ENCODE measurements at regions not wholly inside any gene's neighbourhood (a gene's known extent, or its start where the extent isn't known, plus 50 kb on each side); places are given as distances from the start of the nearest gene placed in this dataset.

DNA sequence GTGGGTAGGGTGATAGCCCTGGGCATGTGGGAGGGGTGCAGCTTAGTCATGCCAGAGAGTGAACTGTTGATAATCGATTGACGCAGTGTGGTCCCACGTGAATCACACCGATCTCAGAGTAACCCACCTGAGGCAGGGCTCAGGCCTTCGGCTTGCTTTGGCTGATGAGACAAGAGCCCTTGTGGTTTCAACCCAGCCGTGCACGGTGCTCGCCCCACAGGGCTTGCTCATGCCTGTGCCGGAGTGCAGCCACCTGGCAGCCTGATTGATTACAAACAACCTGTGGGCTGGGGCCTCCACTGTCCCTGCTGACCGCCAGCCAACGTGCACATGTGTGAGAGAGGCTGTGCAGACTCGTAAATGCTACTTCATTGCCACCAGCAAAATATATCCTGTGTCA is 144.9 kb upstream of the ADARB2 start:
- no peak for DNase-seq (ENCODE audit: low read depth)

DNA sequence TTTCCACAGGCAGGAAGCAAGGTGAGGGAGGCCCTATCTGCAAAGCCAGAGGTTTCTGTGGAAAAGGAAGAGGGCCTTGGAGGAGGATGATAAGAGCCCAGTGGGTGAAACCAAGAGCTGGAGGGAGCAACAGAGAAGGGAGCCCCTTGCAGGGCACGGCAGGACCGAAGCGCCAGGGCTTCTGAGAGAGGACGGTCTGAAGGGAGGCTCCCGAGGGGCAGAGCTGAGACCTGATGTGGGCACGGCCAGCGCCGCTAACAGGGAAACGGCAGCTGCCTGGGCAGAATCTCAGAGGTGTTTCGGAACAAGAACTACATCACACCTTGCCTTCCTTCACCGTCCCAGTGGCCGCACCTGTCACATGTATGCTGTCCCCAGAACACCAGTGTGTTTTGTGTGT is 144.3 kb upstream of the ADARB2 start:
- DNase-seq (ENCODE audit: low read depth) = no peak

DNA sequence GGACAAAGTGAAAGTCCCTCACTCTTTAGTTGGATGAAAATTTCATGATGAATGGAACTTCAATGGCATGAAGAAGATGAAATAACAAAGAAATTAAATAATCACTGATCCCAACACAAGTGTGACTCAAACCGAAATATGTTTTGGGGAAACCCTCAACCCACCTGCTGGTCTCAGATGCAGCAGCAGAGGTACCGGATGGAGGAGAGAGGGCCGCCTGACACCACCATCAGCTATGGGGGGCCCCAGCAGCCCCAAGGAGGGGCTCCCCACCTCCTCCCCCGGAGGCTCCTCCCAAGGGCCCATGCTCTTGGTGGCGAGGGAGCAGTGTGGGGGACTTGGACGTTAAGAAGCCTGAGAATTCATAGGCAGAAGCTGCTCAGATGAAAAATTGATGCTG is 137.2 kb upstream of the ADARB2 start:
- no peak for DNase-seq (ENCODE audit: low read depth)

DNA sequence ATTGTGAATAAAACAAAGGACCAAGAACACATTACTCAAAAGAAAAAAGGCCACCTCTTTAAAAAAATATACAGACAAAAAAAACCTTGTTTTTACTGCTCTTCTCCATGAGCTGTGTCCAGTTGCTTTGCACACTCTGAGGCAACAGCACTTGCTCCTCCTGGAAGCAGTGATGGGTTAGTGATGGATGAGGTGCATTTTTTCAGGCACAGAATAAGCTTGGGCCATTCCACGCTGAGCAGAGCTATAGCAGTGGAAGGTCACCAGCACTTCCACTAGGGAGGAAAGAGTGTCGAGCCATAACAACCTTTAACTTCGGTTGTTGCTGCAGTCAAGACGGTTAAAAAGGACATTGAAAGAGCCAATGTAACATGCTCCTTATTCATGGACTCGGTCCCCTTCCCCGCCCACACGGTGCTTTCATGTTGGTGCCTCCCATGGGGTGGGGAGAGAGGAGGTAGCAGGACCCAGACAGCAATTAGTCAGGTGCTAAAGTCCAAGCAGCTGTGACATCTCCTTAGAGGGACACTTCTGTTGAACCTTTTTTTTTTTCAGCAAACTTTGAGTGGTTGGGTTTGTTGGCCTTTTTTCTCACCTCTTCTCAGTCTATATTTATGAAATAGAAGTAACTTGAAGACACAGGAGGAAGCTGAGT is 136.5 kb upstream of the ADARB2 start:
- DNase-seq (ENCODE audit: low read depth) = no peak

DNA sequence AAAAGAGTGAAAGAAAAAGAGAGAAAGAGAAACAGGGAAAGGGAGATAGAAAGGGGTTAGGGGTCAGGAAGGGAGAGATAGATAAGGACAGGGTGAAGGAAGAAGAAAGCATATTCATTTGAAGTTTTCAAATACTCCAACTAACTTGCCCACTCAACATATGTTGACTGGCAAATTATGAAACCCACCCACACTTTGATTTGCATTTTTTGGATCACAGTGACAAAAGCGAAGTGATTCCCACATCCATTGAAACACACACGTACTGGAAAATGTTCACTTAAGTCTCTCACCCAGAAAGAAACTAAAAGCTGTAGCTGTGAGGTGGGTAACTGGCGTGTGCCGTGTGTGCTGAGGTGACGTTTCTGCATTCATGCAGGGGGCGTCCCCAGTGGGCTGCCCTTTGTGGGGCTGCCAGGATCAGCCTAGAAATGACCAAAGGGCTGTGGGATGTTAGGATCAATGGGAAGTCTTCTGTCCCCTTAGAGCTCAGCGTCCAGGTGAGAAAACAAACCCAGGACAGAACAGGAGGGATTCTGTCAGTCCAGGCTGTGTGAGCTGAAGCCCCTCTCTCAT is 134.9 kb upstream of the ADARB2 start:
- DNase-seq (ENCODE audit: low read depth) = no peak

DNA sequence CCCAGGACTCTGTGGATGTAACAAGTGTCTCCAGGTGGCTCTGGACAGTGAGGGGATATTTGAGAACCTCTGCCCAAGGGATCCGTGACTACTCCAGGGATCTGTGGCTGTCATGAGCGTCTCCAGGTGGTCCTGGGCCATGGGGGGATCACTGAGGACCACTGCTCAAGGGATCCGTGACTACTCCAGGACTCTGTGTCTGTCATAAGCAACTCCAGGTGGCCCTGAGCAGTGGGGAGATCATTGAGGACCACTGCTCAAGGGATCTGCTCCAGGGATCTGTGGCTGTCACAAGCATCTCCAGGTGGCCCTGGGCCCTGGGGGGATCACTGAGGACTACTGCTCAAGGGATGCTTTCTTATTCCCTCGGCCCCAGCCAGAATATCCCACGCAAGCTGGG is 133.2 kb upstream of the ADARB2 start:
- DNase-seq (ENCODE audit: low read depth) = no peak

DNA sequence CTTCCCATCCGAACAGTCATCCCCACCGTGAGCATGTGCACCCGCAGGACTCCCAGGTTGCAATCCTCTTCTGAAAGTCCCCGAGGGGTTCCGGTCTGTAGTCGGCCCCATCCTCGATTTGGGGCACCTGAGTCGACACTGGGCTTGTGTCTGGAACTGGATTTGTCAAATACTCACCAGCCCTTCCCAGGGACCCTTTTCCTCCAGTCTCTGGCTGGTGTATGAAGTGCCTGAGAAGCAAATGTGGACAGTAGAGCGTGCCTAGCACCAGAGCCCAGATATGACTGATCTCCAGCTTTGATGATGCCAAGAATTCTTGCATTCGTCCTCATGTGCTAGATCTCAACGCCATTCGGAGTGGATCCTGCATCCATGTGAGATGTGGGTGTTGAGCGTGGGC is 132.5 kb upstream of the ADARB2 start:
- DNase-seq (ENCODE audit: low read depth) = no peak

DNA sequence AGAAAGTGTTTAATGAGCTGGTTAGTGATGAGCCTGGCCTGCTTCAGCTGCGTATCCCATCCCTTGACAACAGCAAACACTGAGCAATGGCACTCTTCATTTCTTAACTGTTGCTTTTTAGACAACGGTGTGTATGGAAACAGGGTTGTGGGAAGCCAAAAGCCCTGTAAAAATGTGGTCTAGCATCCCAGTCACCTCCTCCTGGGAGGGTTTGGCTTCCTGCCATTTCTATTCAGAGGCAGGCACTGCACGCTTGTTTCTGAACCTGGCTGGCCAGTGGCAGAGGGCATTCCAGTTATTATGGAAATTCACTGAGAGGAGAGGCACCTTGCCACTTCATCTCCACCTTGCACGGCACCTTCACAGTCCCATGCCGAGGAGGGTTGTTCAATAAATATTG is 123.0 kb upstream of the ADARB2 start:
- DNase-seq (ENCODE audit: low read depth) = no peak

DNA sequence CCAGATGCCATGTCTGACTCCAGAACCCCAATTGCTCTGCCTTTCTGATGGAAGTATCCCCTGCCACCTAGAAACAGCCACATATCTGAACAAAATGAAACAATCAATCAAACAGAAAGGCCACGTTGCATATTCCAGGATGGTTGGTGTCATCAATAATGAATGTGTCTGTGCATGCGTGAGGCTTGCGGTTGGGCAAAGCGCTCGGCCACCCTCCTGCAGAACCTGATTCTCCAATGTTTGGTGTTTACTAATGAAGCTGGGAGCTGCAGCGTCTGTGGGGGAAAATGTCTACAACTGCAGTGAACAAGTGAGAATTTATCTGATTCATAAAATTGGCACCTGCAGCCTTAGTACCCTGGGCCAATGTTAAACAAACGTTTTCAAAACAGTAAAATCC is 121.2 kb upstream of the ADARB2 start:
- DNase-seq (ENCODE audit: low read depth) = no peak

DNA sequence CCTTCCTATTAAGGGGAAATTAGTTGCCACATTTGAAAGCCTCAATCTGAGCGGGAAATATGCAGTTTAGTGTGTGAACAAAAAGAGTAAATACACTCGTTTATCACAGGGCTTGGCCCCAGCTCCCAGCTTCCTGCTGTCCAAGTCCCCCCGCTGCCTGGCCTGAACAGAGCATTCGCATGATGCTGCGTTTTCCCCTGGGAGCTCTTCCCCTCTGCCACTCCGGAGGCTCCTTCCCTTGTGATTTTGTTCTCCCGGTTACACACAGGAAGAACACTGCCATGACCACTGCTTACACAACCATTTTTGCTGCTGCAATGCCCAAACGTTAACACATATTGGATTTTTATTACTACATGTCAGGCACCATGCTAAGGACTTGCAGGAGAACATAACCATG is 120.7 kb upstream of the ADARB2 start:
- no peak for DNase-seq (ENCODE audit: low read depth)

DNA sequence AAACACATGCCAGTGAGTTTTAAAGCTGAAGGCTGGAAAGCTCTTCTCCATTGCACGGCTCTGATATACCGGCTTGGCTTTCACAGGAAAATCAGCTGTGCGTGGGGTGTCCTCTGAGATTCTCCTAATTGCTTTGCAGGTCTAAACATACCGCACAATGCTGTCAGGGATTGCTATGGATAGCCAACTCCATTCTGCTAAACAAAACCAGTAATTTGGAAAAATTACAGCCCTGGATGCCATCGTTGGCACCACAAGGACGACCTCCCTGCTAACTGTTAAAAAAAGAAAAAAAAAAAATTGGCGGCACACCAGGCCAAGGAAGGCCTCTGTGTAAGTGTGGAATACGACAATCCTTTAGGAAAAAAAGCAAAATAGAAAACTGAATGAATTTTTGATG is 118.6 kb upstream of the ADARB2 start:
- DNase-seq (ENCODE audit: low read depth) = no peak

DNA sequence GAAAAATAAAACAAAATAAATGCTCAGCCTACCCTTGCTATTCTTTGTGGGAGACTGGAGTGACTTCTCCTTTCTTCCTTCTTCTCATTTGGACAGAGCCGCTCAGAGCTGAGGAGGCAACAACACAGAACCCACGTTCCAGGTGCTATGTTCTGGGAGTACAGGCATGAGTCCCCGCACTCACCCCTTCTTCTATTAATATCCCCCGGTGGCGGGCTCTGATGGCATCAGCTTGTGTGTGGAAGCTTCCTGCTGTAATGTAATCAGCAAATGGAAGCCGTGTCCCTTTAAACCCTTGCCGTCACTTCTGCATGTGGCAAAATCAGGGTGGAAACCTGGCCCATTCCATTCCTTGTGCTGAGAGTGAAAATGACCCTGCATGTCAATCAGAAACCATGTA is 116.9 kb upstream of the ADARB2 start:
- no peak for DNase-seq (ENCODE audit: low read depth)

DNA sequence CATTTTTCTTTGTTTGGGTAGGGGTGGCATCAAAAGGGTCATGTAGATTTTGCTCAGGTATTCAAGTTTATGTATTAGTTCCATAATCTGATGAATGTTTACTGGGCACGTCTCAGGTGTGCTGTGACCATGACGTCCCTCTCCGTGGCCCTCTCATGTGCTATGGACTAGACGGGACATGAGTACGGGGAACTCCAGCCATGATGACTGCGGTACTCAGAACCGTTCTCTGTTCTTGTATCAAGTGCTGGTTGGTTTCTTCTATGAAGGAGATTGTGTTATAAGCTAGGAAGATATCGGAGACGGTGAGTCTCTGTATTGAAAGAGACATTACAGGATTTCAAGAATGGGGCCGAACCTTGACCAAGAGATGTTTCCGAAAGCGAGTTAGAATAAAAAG is 116.5 kb upstream of the ADARB2 start:
- DNase-seq (ENCODE audit: low read depth) = no peak

DNA sequence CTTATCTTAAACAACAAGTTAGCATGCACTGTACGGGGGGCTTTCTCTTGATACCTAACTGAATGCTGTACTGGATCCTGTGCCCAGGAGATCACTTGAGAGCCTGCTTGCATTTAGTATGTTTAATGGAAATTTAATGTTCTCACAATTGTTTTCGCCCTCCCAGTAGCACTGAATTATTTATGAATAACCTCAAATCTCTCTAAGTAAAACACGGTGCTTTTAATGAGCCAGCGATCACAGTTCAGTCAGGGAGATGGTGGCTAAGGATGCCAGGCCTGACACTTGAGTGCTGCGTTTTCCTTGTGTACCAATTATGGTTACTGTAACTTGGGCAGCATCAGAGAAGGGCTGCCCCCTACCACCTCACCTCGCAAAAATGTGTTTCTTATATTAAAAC is 115.5 kb upstream of the ADARB2 start:
- DNase-seq (ENCODE audit: low read depth) = no peak

DNA sequence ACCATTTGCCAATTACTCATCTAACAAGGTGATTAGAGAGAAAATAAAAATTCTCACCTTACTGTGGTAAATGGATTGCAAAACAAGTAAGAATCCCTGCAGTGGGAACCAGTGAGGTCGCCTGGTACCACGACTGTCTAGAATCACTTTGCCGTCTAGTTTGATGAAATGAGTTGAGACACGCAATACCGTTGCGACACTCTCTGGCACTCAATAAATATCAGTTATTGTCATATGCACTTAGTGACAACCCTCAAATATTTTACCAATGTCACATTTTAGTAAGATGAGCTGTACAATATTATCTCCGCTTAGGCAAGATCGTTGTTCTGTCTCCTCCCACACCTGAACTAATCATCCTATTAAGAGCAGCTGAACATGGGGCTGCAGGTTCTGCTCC is 114.4 kb upstream of the ADARB2 start:
- DNase-seq (ENCODE audit: low read depth) = no peak

DNA sequence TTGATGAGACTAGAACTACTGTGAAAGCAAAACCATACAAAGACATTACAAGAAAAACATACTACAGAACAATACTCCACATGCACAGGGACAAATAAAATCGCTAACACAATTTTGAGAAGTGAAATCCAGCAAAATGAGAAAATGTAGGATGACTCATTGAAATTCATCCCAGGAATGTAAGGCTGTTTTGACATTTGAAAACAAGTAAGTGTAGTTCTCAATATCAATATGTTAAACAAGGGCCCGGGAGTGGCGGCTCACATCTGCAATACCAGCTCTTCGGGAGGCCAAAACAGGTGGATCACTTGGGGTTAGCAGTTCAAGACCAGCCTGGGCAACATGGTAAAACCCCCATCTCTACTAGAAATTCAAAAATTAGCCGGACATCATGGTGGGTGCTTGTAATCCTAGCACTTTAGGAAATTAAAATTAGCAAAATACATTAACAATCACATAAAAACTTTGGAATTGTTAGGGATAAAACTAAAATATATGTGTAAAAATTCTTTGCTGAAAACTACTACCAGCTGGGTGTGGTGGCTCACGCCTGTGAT is 113.7 kb upstream of the ADARB2 start:
- DNase-seq (ENCODE audit: low read depth) = no peak

DNA sequence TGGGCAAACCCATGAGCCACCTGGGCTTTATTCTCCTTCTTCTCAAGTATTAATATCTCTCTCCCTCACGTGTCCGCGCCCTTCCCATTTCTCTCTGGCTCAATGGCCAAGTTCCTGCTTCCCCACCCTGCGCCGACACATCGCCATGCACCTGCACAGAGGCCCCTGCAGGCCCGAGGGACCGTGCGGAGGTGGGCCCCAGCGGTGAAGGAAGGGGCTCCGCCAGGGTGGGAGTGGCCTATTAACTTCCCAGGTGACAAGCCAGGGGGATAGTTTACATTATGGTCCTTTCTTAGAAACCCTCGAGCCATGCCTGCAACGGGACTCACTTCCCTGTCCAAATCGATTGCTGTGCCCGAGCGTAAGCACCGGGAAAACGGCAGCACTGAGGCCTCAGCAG is 110.0 kb upstream of the ADARB2 start:
- no peak for DNase-seq (ENCODE audit: low read depth)

DNA sequence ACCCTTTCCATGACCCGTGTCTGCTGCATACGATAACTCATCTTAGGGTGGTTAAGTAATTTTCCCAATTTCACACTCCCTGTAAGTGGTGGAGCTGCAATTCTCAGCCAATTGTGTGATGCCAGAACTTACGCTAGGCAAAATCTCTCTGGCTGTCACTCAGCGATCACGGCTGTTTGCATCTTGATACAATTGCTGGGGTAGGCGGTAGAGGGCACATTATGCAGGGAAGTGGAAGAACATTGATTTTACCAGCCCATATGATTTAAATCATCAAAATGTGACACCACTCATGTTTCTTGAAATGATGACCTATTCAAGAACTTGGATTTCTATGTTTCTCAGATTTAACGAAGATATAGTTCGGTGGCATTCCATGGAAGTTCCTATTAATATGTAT is 108.7 kb upstream of the ADARB2 start:
- no peak for DNase-seq (ENCODE audit: low read depth)

DNA sequence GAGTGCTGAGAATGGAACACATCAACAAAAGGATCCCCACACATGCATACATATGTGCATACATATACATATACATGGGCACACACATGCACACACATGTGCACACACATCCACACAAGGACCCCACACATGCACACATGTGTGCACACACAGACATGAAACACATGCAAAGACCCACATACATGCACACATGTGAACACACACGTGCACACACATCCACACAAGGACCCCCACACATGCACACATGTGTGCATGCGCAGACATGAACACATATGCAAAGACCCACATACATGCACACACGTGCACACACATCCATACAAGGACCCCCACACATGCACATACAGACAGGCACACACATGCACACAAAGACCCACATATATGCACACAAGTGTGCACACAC is 104.4 kb upstream of the ADARB2 start:
- DNase-seq (ENCODE audit: low read depth) = no peak

DNA sequence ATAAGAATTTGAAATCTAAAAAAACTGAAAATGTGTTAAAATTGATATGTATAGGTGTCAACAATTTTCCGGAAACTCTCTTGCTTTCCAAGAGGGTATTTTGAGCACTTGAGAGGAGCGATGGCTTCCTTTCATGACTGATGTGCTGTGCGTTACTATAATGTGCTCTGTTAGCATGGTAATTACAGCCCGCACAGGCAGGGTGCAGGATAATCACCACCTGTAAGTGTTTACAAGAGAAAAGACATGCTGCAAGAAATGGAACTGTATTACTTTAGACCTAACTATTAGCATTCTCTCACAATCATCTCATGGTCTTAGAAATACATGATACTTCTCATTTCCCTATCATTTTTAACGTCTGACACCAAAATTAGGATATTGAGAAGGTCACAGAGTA is 92.4 kb upstream of the ADARB2 start:
- no peak for DNase-seq (ENCODE audit: low read depth)

DNA sequence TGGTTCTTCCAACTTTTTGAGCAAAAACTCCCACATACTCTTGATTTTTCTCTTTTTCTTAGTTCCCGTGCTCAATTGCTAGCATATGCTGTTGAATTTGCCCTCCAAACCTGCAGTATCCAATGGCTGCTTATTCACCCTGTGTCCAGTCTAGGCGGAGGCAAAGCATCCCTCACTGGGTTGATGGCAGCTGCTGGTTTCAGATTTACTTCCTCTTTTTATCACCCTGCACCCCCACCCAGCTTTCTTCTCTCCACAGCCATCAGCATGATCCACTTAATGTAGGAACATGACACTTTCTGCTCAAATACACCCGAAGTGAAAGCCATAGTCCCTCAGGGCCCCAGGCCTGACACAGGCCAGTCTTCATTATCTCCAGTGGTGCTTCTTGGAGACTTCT is 87.6 kb upstream of the ADARB2 start:
- no peak for DNase-seq (ENCODE audit: low read depth)

DNA sequence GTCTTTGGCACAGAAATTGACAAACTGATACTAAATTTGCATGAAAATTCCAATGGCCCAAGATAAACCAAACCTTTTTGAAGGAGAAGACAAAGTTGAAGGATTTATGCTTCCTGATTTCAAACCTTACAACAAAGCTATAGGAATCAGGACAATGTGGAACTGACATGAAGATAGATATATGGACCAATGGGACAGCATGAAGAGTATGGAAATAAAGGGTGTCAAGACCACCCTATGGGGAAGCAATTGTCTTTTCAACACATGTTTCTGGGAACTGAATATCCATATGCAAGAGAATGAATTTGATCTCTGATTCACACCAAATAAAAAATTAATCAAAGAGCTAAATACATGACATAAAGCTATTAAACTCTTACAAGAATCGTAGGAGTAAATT is 77.2 kb upstream of the ADARB2 start:
- no peak for DNase-seq (ENCODE audit: low read depth)

DNA sequence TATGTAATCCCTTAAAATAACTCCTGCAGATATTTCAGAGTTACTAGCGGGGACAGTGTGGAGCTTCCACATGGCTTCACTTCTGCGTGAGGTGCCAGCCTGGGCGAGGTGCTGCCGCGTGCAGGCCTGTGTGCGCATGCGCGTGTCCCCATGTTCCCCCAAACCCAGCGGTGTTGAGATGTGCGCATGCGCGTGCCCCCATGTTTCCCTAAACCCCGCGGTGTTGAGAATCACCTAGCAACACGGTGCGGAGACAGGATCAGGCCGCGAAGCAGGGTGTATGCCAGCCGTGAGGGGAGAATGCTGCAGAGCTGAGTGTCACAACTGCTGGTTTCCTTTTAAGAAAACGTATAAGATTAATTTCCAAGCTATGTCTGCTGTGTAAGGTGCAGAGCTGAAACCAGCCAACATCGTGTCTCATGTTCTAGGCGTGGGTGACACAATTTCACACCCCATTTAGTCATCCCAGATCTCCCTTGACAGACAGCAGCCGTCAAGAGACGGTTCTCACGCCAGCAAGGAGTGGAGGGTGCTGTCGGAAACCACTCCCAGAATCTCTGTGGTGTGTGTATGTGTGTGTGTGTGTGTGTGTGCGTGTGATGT is 71.9 kb upstream of the ADARB2 start:
- no peak for DNase-seq (ENCODE audit: low read depth)

DNA sequence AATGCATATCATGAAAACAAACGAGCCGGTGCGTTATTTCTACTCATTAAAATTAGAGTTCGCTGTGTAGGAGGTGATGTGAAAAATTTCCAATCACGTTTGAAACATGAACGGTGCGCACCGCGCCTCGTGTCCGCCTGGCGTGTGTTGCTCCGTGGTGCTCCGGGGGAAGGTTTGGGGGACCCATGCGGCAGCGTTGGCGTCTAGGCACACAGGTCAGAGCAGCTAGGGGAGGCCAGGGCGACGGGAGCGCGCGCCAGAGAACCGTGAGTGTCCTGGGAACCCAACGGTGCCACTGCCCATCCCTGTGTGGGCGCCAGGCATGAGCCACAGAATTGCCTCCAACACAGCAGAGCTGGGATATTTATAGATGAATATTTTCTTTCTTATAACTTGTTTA is 70.6 kb upstream of the ADARB2 start:
- no peak for DNase-seq (ENCODE audit: low read depth)
